Body of pancreas (tissue), 4 donors: ENCODE measurements at regions not wholly inside any gene's neighbourhood (a gene's known extent, or its start where the extent isn't known, plus 50 kb on each side); places are given as distances from the start of the nearest gene placed in this dataset.

ENCODE experiments used
- ATAC-seq: fragments of 150-250 bp; one replicate; pipeline ENCODE4 v1.9.1; 2016
- DNase-seq, 4 donors: peaks; one replicate each; pipeline ENCODE4 v3.0.0-alpha.2; 2019
- H3K27ac ChIP-seq, 4 donors: fragments of 200-600 bp; sonication (generic); 1 replicate in 3 of 4; 2 replicates in 1 of 4; pipeline versions ENCODE4 v1.5.1 to v1.6.1; 2016 to 2019; ENCODE audit warnings: mild to moderate bottlenecking in 1 of 4, mixed read lengths in 1 of 4, moderate library complexity in 1 of 4
- H3K27me3 ChIP-seq, 2 donors: fragments of 200-600 bp; sonication (generic); one replicate each; pipeline ENCODE4 v1.6.0; 2016; ENCODE audit warnings: mild to moderate bottlenecking in 1 of 2
- H3K36me3 ChIP-seq, 2 donors: fragments of 200-600 bp; sonication (generic); replicated peaks in 1 of 2; 2 replicates each; pipeline ENCODE4 v1.5.1; 2016; ENCODE audit warnings: low read depth in 2 of 2; ENCODE audit not compliant: insufficient read depth in 1 of 2
- H3K4me1 ChIP-seq: fragments of 200-600 bp; sonication (generic); one replicate; pipeline ENCODE4 v1.6.0; 2016
- H3K4me3 ChIP-seq, 2 donors: fragments of 200-600 bp; sonication (generic); 1 replicate in 1 of 2; 2 replicates in 1 of 2; pipeline ENCODE4 v1.5.1; 2016 to 2019
- H3K9me3 ChIP-seq, 3 donors: fragments of 200-600 bp; sonication (generic); 1 replicate in 2 of 3; 2 replicates in 1 of 3; pipeline ENCODE4 v1.5.1; 2016
- POLR2A ChIP-seq, 3 donors: fragments of 450-650 bp; IDR thresholded peaks; one replicate each; pipeline ENCODE4 v1.6.1; 2016; ENCODE audit warnings: antibody characterized with exemption in 3 of 3, mild to moderate bottlenecking in 2 of 3
- WGBS, 2 donors: methylation state at CpG; one replicate each; pipeline ENCODE4 v1.1.5; 2017; 5-methylcytosine and 5-hydroxymethylcytosine counted together
- intact Hi-C: fragments of 100-400 bp; cut with DNase I; formaldehyde crosslinking; loops from one replicate; pipeline ENCODE4 v1.15.1; 2023
- TF ChIP-seq, protein P1 (sequence below), 7 experiments: fragments of 450-650 bp in 4 of 7; fragments of 200-600 bp in 3 of 7; sonication (generic) in 3 of 7; IDR thresholded peaks; one replicate each; pipeline ENCODE4 v1.5.1; 2016 to 2019; ENCODE audit warnings: antibody characterized with exemption in 7 of 7

DNA sequence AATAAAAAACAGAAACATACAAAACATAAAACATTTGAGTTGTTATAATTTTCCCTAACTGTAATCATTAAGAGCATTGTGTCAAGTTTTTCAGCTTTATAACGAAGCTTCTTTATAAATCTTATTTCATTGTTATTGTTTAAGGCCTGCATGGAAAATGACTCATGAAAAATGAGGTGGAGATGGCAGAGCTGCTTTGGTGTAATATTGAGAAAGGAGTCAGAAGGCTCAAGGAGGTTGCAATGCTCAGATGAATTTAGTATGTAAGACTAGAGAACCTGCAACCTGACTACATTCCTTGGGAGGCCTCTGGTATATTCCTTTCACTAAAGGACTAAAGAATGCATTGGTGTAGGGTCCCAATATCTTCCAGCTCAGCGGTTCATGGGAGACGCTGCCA is 61.5 kb downstream of the TMEM30B start:
- no peak for DNase-seq
- peaks cover 6% of the 10 kb centered on the region for H3K4me1 ChIP-seq
- TF ChIP-seq, protein P1, sequence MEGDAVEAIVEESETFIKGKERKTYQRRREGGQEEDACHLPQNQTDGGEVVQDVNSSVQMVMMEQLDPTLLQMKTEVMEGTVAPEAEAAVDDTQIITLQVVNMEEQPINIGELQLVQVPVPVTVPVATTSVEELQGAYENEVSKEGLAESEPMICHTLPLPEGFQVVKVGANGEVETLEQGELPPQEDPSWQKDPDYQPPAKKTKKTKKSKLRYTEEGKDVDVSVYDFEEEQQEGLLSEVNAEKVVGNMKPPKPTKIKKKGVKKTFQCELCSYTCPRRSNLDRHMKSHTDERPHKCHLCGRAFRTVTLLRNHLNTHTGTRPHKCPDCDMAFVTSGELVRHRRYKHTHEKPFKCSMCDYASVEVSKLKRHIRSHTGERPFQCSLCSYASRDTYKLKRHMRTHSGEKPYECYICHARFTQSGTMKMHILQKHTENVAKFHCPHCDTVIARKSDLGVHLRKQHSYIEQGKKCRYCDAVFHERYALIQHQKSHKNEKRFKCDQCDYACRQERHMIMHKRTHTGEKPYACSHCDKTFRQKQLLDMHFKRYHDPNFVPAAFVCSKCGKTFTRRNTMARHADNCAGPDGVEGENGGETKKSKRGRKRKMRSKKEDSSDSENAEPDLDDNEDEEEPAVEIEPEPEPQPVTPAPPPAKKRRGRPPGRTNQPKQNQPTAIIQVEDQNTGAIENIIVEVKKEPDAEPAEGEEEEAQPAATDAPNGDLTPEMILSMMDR (IDR thresholded peaks at IDR 0.05): no peak
- no peak for TF ChIP-seq POLR2A (IDR thresholded peaks at IDR 0.05)
- no peak for ATAC-seq
- no peak overlapping the region for H3K4me3 ChIP-seq
- no peaks in the 10 kb centered on the region for H3K36me3 ChIP-seq
- H3K27me3 ChIP-seq: no peaks in the 10 kb centered on the region
- no peak overlapping the region for H3K27ac ChIP-seq
- H3K9me3 ChIP-seq: no peaks in the 10 kb centered on the region
- WGBS, 2 donors: 87 to 91% methylated on average over 3 of the region's 3 CpGs
- intact Hi-C loops: no loop called here

DNA sequence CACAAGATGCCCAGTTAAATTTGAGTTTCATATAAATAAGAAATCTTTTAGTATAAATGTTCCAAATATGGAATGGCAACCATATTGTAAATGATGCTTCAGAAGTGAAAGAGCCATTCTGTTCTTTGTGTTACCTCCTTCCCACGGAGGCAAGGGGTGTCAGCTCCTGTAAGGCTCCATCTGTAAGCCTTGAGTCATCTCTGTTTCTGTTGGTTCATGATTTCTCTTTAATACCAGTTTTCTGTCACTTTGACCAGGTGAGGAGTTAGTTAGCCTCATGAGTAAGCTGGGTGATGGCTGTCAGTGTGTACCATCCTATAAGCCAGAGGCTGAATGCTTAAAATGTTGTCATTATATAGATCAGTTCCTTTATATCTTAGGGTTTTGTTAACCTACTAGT is 61.9 kb downstream of the TMEM30B start:
- intact Hi-C loops: no loop called here
- no peak for TF ChIP-seq POLR2A (IDR thresholded peaks at IDR 0.05)
- TF ChIP-seq, protein P1 (IDR thresholded peaks at IDR 0.05): no peak
- Histone ChIP-seq H3K4me1 (peaks cover 6% of the 10 kb centered on the region), H3K4me3 (no peak overlapping the region), H3K36me3 (no peaks in the 10 kb centered on the region), H3K27me3 (no peaks in the 10 kb centered on the region), H3K9me3 (no peaks in the 10 kb centered on the region), H3K27ac (no peak overlapping the region)
- WGBS, 2 donors: 55 to 60% methylated on average over 1 of the region's 1 CpG
- no peak for ATAC-seq
- no peak for DNase-seq

GRCh38 chr14:61218767-61219166 is 62.4 kb downstream of the TMEM30B start:
- intact Hi-C loops: no loop called here
- TF ChIP-seq POLR2A (IDR thresholded peaks at IDR 0.05): no peak
- TF ChIP-seq, protein P1 (IDR thresholded peaks at IDR 0.05): no peak
- DNase-seq: no peak
- Histone ChIP-seq H3K36me3 (no peaks in the 10 kb centered on the region), H3K4me1 (peaks cover 6% of the 10 kb centered on the region), H3K27me3 (no peaks in the 10 kb centered on the region), H3K9me3 (no peaks in the 10 kb centered on the region), H3K4me3 (no peak overlapping the region), H3K27ac (no peak overlapping the region)
- WGBS, 2 donors: 71% methylated on average over 6 of the region's 6 CpGs
- ATAC-seq: no peak

- no peak for DNase-seq
Measured at GRCh38 chr14:61218157-61218556, 63.0 kb downstream of the TMEM30B start.

GRCh38 chr14:61217516-61217915 is 63.6 kb downstream of the TMEM30B start:
- Histone ChIP-seq H3K27me3 (no peaks in the 10 kb centered on the region), H3K4me1 (peaks cover 6% of the 10 kb centered on the region), H3K36me3 (no peaks in the 10 kb centered on the region), H3K4me3 (no peak overlapping the region), H3K27ac (no peak overlapping the region), H3K9me3 (no peaks in the 10 kb centered on the region)
- no peak for TF ChIP-seq POLR2A (IDR thresholded peaks at IDR 0.05)
- TF ChIP-seq, protein P1 (IDR thresholded peaks at IDR 0.05): no peak
- 76 to 81% methylated on average over 2 of the region's 2 CpGs for WGBS, 2 donors
- no peak for ATAC-seq
- no peak for DNase-seq
- intact Hi-C loops: no loop called here

More at GRCh38 chr14:61218157-61218556, 63.0 kb downstream of the TMEM30B start:
- no peaks in the 10 kb centered on the region for H3K36me3 ChIP-seq
- intact Hi-C loops: no loop called here
- no peak for ATAC-seq
- H3K27me3 ChIP-seq: no peaks in the 10 kb centered on the region
- no peak overlapping the region for H3K4me3 ChIP-seq
- H3K4me1 ChIP-seq: peaks cover 6% of the 10 kb centered on the region
- whole genome bisulfite sequencing, 2 donors: 82 to 88% methylated on average over 5 of the region's 5 CpGs
- H3K27ac ChIP-seq: no peak overlapping the region
- H3K9me3 ChIP-seq: no peaks in the 10 kb centered on the region
- TF ChIP-seq, protein P1 (IDR thresholded peaks at IDR 0.05): no peak
- TF ChIP-seq POLR2A (IDR thresholded peaks at IDR 0.05): no peak
